Liver (tissue), 3 donors: ENCODE measurements at regions not wholly inside any gene's neighbourhood (a gene's known extent, or its start where the extent isn't known, plus 50 kb on each side); places are given as distances from the start of the nearest gene placed in this dataset.

Source experiments
- CTCF ChIP-seq: fragments of 150-350 bp; IDR thresholded peaks from 2 replicates; pipeline ENCODE4 v1.5.1; 2017; ENCODE audit warnings: improper control_type of control experiment, low read depth, low read length; ENCODE audit not compliant: missing input control
- EGR1 ChIP-seq, 2 donors: IDR thresholded peaks; 2 replicates each; pipeline ENCODE4 v1.6.1; 2016 to 2018; ENCODE audit warnings: antibody characterized with exemption in 2 of 2, low read depth in 2 of 2
- FOXA1 ChIP-seq: IDR thresholded peaks from 2 replicates; pipeline ENCODE4 v1.6.1; 2016; ENCODE audit warnings: antibody characterized with exemption
- FOXA2 ChIP-seq: IDR thresholded peaks from 2 replicates; pipeline ENCODE4 v1.6.1; 2016; ENCODE audit warnings: antibody characterized with exemption
- REST ChIP-seq: IDR thresholded peaks from 2 replicates; pipeline ENCODE4 v1.6.1; 2016; ENCODE audit warnings: antibody characterized with exemption, mild to moderate bottlenecking
- SP1 ChIP-seq: IDR thresholded peaks from 2 replicates; pipeline ENCODE4 v1.6.1; 2018; ENCODE audit warnings: antibody characterized with exemption, mild to moderate bottlenecking
- YY1 ChIP-seq: IDR thresholded peaks from 2 replicates; pipeline ENCODE4 v1.6.1; 2016; ENCODE audit warnings: antibody characterized with exemption, mild to moderate bottlenecking
- donor health status: healthy.
- donor health status: healthy.

- TF ChIP-seq CTCF (no peak), REST (no peak), SP1 (no peak), YY1 (no peak), EGR1 (IDR thresholded peaks at IDR 0.05; ENCODE audit: low read depth in 2 of 2) (no peak), FOXA1 (no peak), FOXA2 (no peak)
These were observed 165.4 kb upstream of the TACR3 start for GRCh38 chr4:103885152-103885551.
